GM23338 (cell line): ENCODE measurements at regions not wholly inside any gene's neighbourhood (a gene's known extent, or its start where the extent isn't known, plus 50 kb on each side); places are given as distances from the start of the nearest gene placed in this dataset.

Experiments used
- ATAC-seq: fragments of 200-7000 bp; cut with Tn5 transposase; 3 replicates; pipeline ENCODE4 v1.9.1; 2020
- DNase-seq: peaks from one replicate; pipeline ENCODE4 v3.0.0-alpha.2; 2015; ENCODE audit warnings: low spot score
- H2AFZ ChIP-seq: fragments of 200-600 bp; sonication (generic); 2 replicates; pipeline ENCODE4 v1.8.0; 2016; ENCODE audit warnings: antibody characterized with exemption, mild to moderate bottlenecking, moderate library complexity
- H3F3A ChIP-seq: fragments of 200-600 bp; sonication (generic); replicated peaks from 2 replicates; pipeline ENCODE4 v1.8.0; 2017; ENCODE audit warnings: antibody characterized with exemption, mixed run types, low read depth
- H3K27ac ChIP-seq: fragments of 200-600 bp; sonication (generic); 2 replicates; pipeline ENCODE4 v1.6.1; 2016; ENCODE audit warnings: low read depth
- H3K27me3 ChIP-seq: fragments of 200-600 bp; sonication (generic); 2 replicates; pipeline ENCODE4 v1.8.0; 2016; ENCODE audit warnings: mild to moderate bottlenecking, mixed run types, moderate library complexity; ENCODE audit not compliant: insufficient read depth
- H3K36me3 ChIP-seq: fragments of 200-600 bp; sonication (generic); 2 replicates; pipeline ENCODE4 v1.8.0; 2016; ENCODE audit warnings: mild to moderate bottlenecking; ENCODE audit not compliant: insufficient read depth
- H3K4me1 ChIP-seq: fragments of 200-600 bp; sonication (generic); 2 replicates; pipeline ENCODE4 v1.8.0; 2016; ENCODE audit warnings: mild to moderate bottlenecking, moderate library complexity; ENCODE audit not compliant: insufficient read depth
- H3K4me2 ChIP-seq: fragments of 200-600 bp; sonication (generic); 2 replicates; pipeline ENCODE4 v1.7.1; 2017; ENCODE audit warnings: mixed run types
- H3K4me3 ChIP-seq: fragments of 200-600 bp; sonication (generic); 2 replicates; pipeline ENCODE4 v1.6.1; 2016; ENCODE audit warnings: mixed run types
- H3K79me2 ChIP-seq: fragments of 200-600 bp; sonication (generic); replicated peaks from 2 replicates; pipeline ENCODE4 v1.8.0; 2017; ENCODE audit warnings: mild to moderate bottlenecking; ENCODE audit not compliant: insufficient read depth
- H3K9me2 ChIP-seq: fragments of 200-600 bp; sonication (generic); 2 replicates; pipeline ENCODE4 v1.8.0; 2017; ENCODE audit not compliant: insufficient read depth
- H4K20me1 ChIP-seq: fragments of 200-600 bp; sonication (generic); replicated peaks from 2 replicates; pipeline ENCODE4 v1.8.0; 2017; ENCODE audit warnings: mild to moderate bottlenecking; ENCODE audit not compliant: insufficient read depth
- H3K27ac Mint-ChIP-seq: 2 replicates; pipeline ENCODE4 v1.8.0; 2020; ENCODE audit warnings: inconsistent platforms, mild to moderate bottlenecking, moderate library complexity, mixed read lengths
- H3K27me3 Mint-ChIP-seq: 3 replicates; pipeline ENCODE4 v1.8.0; 2022; ENCODE audit warnings: low read depth, mild to moderate bottlenecking, moderate library complexity, mixed read lengths, inconsistent platforms; ENCODE audit not compliant: insufficient read depth, poor library complexity
- H3K36me3 Mint-ChIP-seq: 3 replicates; pipeline ENCODE4 v1.8.0; 2021; ENCODE audit warnings: low read depth, mild to moderate bottlenecking, inconsistent platforms, moderate library complexity, mixed read lengths
- H3K4me1 Mint-ChIP-seq: 3 replicates; pipeline ENCODE4 v1.8.0; 2020; ENCODE audit warnings: mild to moderate bottlenecking, inconsistent platforms, mixed read lengths
- H3K4me3 Mint-ChIP-seq: 3 replicates; pipeline ENCODE4 v1.8.0; 2021; ENCODE audit warnings: moderate library complexity, mild to moderate bottlenecking, inconsistent platforms, mixed read lengths
- H3K9me3 Mint-ChIP-seq: 3 replicates; pipeline ENCODE4 v1.8.0; 2020; ENCODE audit warnings: moderate library complexity, mild to moderate bottlenecking, inconsistent platforms, mixed read lengths
- CREB1 ChIP-seq: fragments of 250-450 bp; sonication (Bioruptor Pico); IDR thresholded peaks from 2 replicates; pipeline ENCODE4 v1.5.0; 2020; ENCODE audit warnings: low read depth, mild to moderate bottlenecking, moderate library complexity
- CTCF ChIP-seq, 2 experiments: fragments of 200-600 bp in 1 of 2; sonication (generic) in 1 of 2; conservative IDR thresholded peaks; 2 replicates each; pipeline versions ENCODE4 v1.5.1 to v1.6.1; 2016 to 2017; ENCODE audit warnings: antibody characterized with exemption in 2 of 2, low read depth in 2 of 2, mild to moderate bottlenecking in 2 of 2, moderate library complexity in 1 of 2
- EZH2 ChIP-seq: fragments of 200-600 bp; sonication (generic); IDR thresholded peaks from one replicate; pipeline ENCODE4 v1.8.0; 2017; ENCODE audit warnings: antibody characterized with exemption, mild to moderate bottlenecking, low read depth; ENCODE audit not compliant: unreplicated experiment
- JUNB ChIP-seq: IDR thresholded peaks from one replicate; pipeline ENCODE4 v1.6.1; 2016; ENCODE audit warnings: antibody characterized with exemption; ENCODE audit not compliant: unreplicated experiment
- TF ChIP-seq, protein P1 (sequence below): IDR thresholded peaks from 2 replicates; pipeline ENCODE4 v1.6.1; 2016; ENCODE audit warnings: antibody characterized with exemption
- TF ChIP-seq, protein P2 (sequence below): fragments of 250-450 bp; sonication (Bioruptor Pico); IDR thresholded peaks from 2 replicates; pipeline ENCODE4 v1.5.0; 2020; ENCODE audit warnings: mild to moderate bottlenecking, moderate library complexity

DNA sequence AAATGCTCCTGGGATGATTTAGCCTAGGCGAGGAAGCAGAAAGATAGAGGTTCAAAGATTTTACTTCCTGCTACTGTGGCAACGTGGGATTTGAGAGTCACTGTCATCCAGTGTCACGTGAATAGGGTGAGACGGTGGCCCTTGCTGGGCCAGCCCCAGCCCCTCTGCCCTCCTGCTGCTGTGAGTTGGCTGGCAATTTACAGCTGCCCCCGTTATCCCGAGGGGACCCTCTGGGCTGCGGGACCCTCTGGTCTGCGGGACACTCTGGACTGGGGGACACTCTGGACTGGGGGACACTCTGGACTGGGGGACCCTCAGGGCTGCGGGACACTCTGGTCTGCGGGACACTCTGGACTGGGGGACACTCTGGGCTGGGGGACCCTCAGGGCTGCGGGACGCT, 765.4 kb downstream of the TRIML1 start:
- H3K4me3 ChIP-seq = no peak overlapping the region
- peaks cover 10% of the 10 kb centered on the region; the same call in 2 of the 3 replicates for H3K36me3 Mint-ChIP-seq
- DNase-seq (no peak), ATAC-seq (no peak)
- H3K4me1 Mint-ChIP-seq = no peaks in the 10 kb centered on the region
- H3K4me2 ChIP-seq = no peak overlapping the region
- no peaks in the 10 kb centered on the region for H4K20me1 ChIP-seq
- TF ChIP-seq, protein P1, sequence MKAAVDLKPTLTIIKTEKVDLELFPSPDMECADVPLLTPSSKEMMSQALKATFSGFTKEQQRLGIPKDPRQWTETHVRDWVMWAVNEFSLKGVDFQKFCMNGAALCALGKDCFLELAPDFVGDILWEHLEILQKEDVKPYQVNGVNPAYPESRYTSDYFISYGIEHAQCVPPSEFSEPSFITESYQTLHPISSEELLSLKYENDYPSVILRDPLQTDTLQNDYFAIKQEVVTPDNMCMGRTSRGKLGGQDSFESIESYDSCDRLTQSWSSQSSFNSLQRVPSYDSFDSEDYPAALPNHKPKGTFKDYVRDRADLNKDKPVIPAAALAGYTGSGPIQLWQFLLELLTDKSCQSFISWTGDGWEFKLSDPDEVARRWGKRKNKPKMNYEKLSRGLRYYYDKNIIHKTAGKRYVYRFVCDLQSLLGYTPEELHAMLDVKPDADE = no peak
- TF ChIP-seq CREB1 (CRISPR knock-in tag) = no peak
- no peak for TF ChIP-seq JUNB
- TF ChIP-seq EZH2 = no peak
- no peak for TF ChIP-seq CTCF (conservative IDR thresholded peaks at IDR 0.05; ENCODE audit: low read depth in 2 of 2)
- TF ChIP-seq, protein P2, sequence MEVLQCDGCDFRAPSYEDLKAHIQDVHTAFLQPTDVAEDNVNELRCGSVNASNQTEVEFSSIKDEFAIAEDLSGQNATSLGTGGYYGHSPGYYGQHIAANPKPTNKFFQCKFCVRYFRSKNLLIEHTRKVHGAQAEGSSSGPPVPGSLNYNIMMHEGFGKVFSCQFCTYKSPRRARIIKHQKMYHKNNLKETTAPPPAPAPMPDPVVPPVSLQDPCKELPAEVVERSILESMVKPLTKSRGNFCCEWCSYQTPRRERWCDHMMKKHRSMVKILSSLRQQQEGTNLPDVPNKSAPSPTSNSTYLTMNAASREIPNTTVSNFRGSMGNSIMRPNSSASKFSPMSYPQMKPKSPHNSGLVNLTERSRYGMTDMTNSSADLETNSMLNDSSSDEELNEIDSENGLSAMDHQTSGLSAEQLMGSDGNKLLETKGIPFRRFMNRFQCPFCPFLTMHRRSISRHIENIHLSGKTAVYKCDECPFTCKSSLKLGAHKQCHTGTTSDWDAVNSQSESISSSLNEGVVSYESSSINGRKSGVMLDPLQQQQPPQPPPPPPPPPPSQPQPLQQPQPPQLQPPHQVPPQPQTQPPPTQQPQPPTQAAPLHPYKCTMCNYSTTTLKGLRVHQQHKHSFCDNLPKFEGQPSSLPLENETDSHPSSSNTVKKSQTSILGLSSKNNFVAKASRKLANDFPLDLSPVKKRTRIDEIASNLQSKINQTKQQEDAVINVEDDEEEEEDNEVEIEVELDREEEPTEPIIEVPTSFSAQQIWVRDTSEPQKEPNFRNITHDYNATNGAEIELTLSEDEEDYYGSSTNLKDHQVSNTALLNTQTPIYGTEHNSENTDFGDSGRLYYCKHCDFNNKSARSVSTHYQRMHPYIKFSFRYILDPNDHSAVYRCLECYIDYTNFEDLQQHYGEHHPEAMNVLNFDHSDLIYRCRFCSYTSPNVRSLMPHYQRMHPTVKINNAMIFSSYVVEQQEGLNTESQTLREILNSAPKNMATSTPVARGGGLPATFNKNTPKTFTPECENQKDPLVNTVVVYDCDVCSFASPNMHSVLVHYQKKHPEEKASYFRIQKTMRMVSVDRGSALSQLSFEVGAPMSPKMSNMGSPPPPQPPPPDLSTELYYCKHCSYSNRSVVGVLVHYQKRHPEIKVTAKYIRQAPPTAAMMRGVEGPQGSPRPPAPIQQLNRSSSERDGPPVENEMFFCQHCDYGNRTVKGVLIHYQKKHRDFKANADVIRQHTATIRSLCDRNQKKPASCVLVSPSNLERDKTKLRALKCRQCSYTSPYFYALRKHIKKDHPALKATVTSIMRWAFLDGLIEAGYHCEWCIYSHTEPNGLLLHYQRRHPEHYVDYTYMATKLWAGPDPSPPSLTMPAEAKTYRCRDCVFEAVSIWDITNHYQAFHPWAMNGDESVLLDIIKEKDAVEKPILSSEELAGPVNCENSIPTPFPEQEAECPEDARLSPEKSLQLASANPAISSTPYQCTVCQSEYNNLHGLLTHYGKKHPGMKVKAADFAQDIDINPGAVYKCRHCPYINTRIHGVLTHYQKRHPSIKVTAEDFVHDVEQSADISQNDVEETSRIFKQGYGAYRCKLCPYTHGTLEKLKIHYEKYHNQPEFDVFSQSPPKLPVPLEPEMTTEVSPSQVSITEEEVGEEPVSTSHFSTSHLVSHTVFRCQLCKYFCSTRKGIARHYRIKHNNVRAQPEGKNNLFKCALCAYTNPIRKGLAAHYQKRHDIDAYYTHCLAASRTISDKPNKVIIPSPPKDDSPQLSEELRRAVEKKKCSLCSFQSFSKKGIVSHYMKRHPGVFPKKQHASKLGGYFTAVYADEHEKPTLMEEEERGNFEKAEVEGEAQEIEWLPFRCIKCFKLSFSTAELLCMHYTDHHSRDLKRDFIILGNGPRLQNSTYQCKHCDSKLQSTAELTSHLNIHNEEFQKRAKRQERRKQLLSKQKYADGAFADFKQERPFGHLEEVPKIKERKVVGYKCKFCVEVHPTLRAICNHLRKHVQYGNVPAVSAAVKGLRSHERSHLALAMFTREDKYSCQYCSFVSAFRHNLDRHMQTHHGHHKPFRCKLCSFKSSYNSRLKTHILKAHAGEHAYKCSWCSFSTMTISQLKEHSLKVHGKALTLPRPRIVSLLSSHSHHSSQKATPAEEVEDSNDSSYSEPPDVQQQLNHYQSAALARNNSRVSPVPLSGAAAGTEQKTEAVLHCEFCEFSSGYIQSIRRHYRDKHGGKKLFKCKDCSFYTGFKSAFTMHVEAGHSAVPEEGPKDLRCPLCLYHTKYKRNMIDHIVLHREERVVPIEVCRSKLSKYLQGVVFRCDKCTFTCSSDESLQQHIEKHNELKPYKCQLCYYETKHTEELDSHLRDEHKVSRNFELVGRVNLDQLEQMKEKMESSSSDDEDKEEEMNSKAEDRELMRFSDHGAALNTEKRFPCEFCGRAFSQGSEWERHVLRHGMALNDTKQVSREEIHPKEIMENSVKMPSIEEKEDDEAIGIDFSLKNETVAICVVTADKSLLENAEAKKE (CRISPR knock-in tag) = no peak
- H3F3A ChIP-seq = no peaks in the 10 kb centered on the region
- H3K27me3 Mint-ChIP-seq = no peaks in the 10 kb centered on the region
- no peaks in the 10 kb centered on the region for H3K9me2 ChIP-seq
- H3K36me3 ChIP-seq = no peaks in the 10 kb centered on the region
- no peaks in the 10 kb centered on the region for H3K79me2 ChIP-seq
- H3K27ac ChIP-seq = no peak overlapping the region
- H3K27ac Mint-ChIP-seq = no peak overlapping the region
- no peak overlapping the region for H3K4me3 Mint-ChIP-seq
- no peaks in the 10 kb centered on the region; the same call in 1 of the 2 replicates for H3K4me1 ChIP-seq
- peaks cover 13% of the 10 kb centered on the region for H3K9me3 Mint-ChIP-seq
- no peaks in the 10 kb centered on the region for H3K27me3 ChIP-seq
- no peak overlapping the region for H2AFZ ChIP-seq
